GM12878 (cell line): ENCODE measurements at regions not wholly inside any gene's neighbourhood (a gene's known extent, or its start where the extent isn't known, plus 50 kb on each side); places are given as distances from the start of the nearest gene placed in this dataset.

Experiments
- ATAC-seq: fragments of 200-7000 bp; cut with Tn5 transposase; 3 replicates; pipeline ENCODE4 v1.9.1; 2020; ENCODE audit warnings: mild to moderate bottlenecking, moderate library complexity
- BruUV-seq: library from RNA; stranded (reverse); fragments of 400-500 nt; replicated peaks from 2 replicates; lab custom pipeline; 2021; lab: Mats Ljungman, UMichigan
- CTCF ChIA-PET: fragments of 300-600 bp; sonication (Branson Sonifier 250); formaldehyde crosslinking; extraction: SDS; loops from one replicate; lab custom pipeline; 2021; ENCODE audit warnings: inconsistent platforms; lab: Yijun Ruan, JAX
- POLR2A ChIA-PET: fragments of 350-600 bp; formaldehyde crosslinking; extraction: SDS; loops from one replicate; lab custom pipeline; 2021; ENCODE audit warnings: inconsistent platforms; lab: Charles Lee
- RAD21 ChIA-PET: fragments of 300-600 bp; sonication (Branson Sonifier 250); formaldehyde crosslinking; loops from one replicate; lab custom pipeline; 2023; ENCODE audit warnings: antibody characterized with exemption; ENCODE audit not compliant: unreplicated experiment; lab: Charles Lee
- SMC1A ChIA-PET: fragments of 300-600 bp; sonication (Branson Sonifier 250); formaldehyde crosslinking; loops from one replicate; lab custom pipeline; 2023; ENCODE audit not compliant: unreplicated experiment, uncharacterized antibody; lab: Charles Lee
- DNase-seq: peaks from one replicate; pipeline ENCODE4 v3.0.0-alpha.2; 2011; ENCODE audit warnings: low read depth, low spot score
- FAIRE-seq: peaks from 3 replicates; lab custom pipeline; 2011; peaks lifted over from hg19 to GRCh38; lab: Jason Lieb, UNC
- H2AFZ ChIP-seq: 2 replicates; pipeline ENCODE4 v1.6.0; 2011; ENCODE audit warnings: low read depth, low read length, control low read depth; ENCODE audit not compliant: control insufficient read depth
- H3K27ac ChIP-seq: 2 replicates; pipeline ENCODE4 v1.5.1; 2011; ENCODE audit warnings: control low read depth; ENCODE audit not compliant: control insufficient read depth, insufficient read depth
- H3K27me3 ChIP-seq, 2 experiments: replicated peaks in 1 of 2; 2 replicates each; pipeline versions ENCODE4 v1.6.0 to v1.6.1; 2011; ENCODE audit warnings: low read length in 1 of 2; ENCODE audit not compliant: control insufficient read depth in 2 of 2, insufficient read depth in 2 of 2
- H3K36me3 ChIP-seq, 2 experiments: 2 replicates each; pipeline ENCODE4 v1.5.1; 2011; ENCODE audit warnings: low read length in 1 of 2; ENCODE audit not compliant: control insufficient read depth in 2 of 2, insufficient read depth in 2 of 2
- H3K4me1 ChIP-seq: 2 replicates; pipeline ENCODE4 v1.6.1; 2011; ENCODE audit warnings: mild to moderate bottlenecking, low read length, moderate library complexity, mixed read lengths; ENCODE audit not compliant: control insufficient read depth, insufficient read depth
- H3K4me2 ChIP-seq: 2 replicates; pipeline ENCODE4 v1.6.0; 2011; ENCODE audit warnings: control low read depth; ENCODE audit not compliant: control insufficient read depth, insufficient read depth
- H3K4me3 ChIP-seq: fragments of 200-600 bp; sonication (generic); 2 replicates; pipeline ENCODE4 v1.5.1; 2016
- H3K79me2 ChIP-seq: 2 replicates; pipeline ENCODE4 v1.6.0; 2011; ENCODE audit warnings: low read length; ENCODE audit not compliant: control insufficient read depth, insufficient read depth
- H3K9ac ChIP-seq: 2 replicates; pipeline ENCODE4 v1.8.0; 2011; ENCODE audit warnings: low read length, control low read depth, mixed read lengths; ENCODE audit not compliant: control insufficient read depth, insufficient read depth
- H3K9me3 ChIP-seq: replicated peaks from 3 replicates; pipeline ENCODE4 v1.5.1; 2011; ENCODE audit warnings: mild to moderate bottlenecking, low read length; ENCODE audit not compliant: control insufficient read depth, insufficient read depth
- H4K20me1 ChIP-seq: 2 replicates; pipeline ENCODE4 v1.6.0; 2011; ENCODE audit not compliant: control insufficient read depth, insufficient read depth
- BACH1 ChIP-seq: fragments of 450-650 bp; IDR thresholded peaks from 2 replicates; pipeline ENCODE4 v1.6.1; 2017; ENCODE audit warnings: mild to moderate bottlenecking, borderline replicate concordance
- FOXM1 ChIP-seq: IDR thresholded peaks from 2 replicates; pipeline ENCODE4 v1.6.1; 2012; ENCODE audit warnings: low read depth, mild to moderate bottlenecking, inconsistent platforms, low read length, moderate library complexity
- IKZF2 ChIP-seq, 2 experiments: fragments of 450-650 bp; IDR thresholded peaks; 2 replicates each; pipeline ENCODE4 v1.6.1; 2017; ENCODE audit warnings: mild to moderate bottlenecking in 2 of 2, moderate library complexity in 2 of 2
- MEF2A ChIP-seq: IDR thresholded peaks from 2 replicates; pipeline ENCODE4 v1.6.1; 2011; ENCODE audit warnings: low read depth, mild to moderate bottlenecking, low read length, moderate library complexity; ENCODE audit not compliant: insufficient read depth
- PAX5 ChIP-seq: IDR thresholded peaks from 2 replicates; pipeline ENCODE4 v1.6.1; 2011; ENCODE audit warnings: low read depth, low read length, borderline replicate concordance
- POLR2AphosphoS5 ChIP-seq: IDR thresholded peaks from 2 replicates; pipeline ENCODE4 v1.6.1; 2011; ENCODE audit warnings: mild to moderate bottlenecking, low read length, inconsistent platforms
- RCOR1 ChIP-seq: conservative IDR thresholded peaks from 2 replicates; pipeline ENCODE4 v1.6.1; 2012; ENCODE audit warnings: low read depth, low read length, improper control_type of control experiment
- SREBF2 ChIP-seq: IDR thresholded peaks from 2 replicates; pipeline ENCODE4 v1.6.1; 2012; ENCODE audit warnings: mild to moderate bottlenecking, low read length
- STAT1 ChIP-seq: fragments of 450-650 bp; conservative IDR thresholded peaks from 2 replicates; pipeline ENCODE4 v1.6.1; 2014; ENCODE audit warnings: antibody characterized with exemption, mild to moderate bottlenecking
- SUPT20H ChIP-seq: IDR thresholded peaks from 2 replicates; pipeline ENCODE4 v1.6.1; 2011; ENCODE audit warnings: low read depth, mild to moderate bottlenecking, low read length, moderate library complexity, borderline replicate concordance; ENCODE audit not compliant: control insufficient read depth
- TCF3 ChIP-seq: IDR thresholded peaks from 2 replicates; pipeline ENCODE4 v1.6.1; 2012; ENCODE audit warnings: low read depth, mild to moderate bottlenecking, low read length, borderline replicate concordance; ENCODE audit not compliant: insufficient read depth
- TCF7 ChIP-seq: IDR thresholded peaks from 2 replicates; pipeline ENCODE4 v1.6.1; 2014; ENCODE audit warnings: antibody characterized with exemption, borderline replicate concordance
- YBX1 ChIP-seq: fragments of 450-650 bp; IDR thresholded peaks from 2 replicates; pipeline ENCODE4 v1.6.1; 2016; ENCODE audit warnings: antibody characterized with exemption
- ZZZ3 ChIP-seq: IDR thresholded peaks from 2 replicates; pipeline ENCODE4 v1.6.1; 2011; ENCODE audit warnings: low read depth; ENCODE audit not compliant: control insufficient read depth, insufficient read length
- WGBS: methylation state at CpG from one replicate; pipeline ENCODE4 v1.1.6; 2016; ENCODE audit warnings: low lambda C conversion rate; ENCODE audit not compliant: insufficient replicate concordance, insufficient coverage; ENCODE audit errors: missing lambda C conversion rate; 5-methylcytosine and 5-hydroxymethylcytosine counted together
- in situ Hi-C: fragments of 300-500 bp; cut with MboI; formaldehyde crosslinking; loops from 9 replicates; pipeline ENCODE4 v1.14.3; 2018; ENCODE audit warnings: mixed read lengths
- intact Hi-C: fragments of 100-400 bp; cut with micrococcal nuclease; formaldehyde crosslinking; loops from one replicate; pipeline ENCODE4 v1.14.2; 2022; ENCODE audit not compliant: unreplicated experiment
- TF ChIP-seq, protein P1 (sequence below): fragments of 150-350 bp; IDR thresholded peaks from 2 replicates; pipeline ENCODE4 v1.6.1; 2016; ENCODE audit warnings: low read depth, low read length
- TF ChIP-seq, protein P2 (sequence below): IDR thresholded peaks from 2 replicates; pipeline ENCODE4 v1.6.1; 2012; ENCODE audit warnings: low read length, inconsistent platforms

DNA sequence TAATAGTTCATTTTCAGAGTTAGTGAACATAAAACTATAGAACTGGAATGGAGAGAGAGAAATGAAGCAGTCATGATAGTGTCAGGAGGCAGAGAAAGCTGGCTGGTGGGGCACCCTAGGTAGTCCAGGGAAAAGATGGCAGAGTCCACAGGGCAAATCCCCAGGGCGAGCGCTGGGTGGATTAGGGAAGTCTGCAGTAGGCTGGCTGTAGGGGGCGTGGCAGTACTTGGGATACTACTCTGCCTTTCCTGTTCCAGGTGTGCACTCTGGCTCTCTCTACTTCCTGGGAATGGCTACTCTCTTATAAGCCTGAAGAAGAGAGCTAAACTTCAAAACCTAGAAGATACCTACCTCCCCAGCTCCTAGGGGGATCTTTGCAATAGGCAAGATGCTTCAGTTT, 232.9 kb upstream of the SLC10A2 start:
- no peaks in the 10 kb centered on the region for H3K27me3 ChIP-seq
- H3K4me3 ChIP-seq = no peak overlapping the region
- RAD21 ChIA-PET = no interaction called here
- CTCF ChIA-PET = no interaction called here
- no peak for TF ChIP-seq ZZZ3
- TF ChIP-seq STAT1 = no peak
- no peak for TF ChIP-seq TCF7
- no peak for TF ChIP-seq TCF3
- TF ChIP-seq IKZF2 (IDR thresholded peaks at IDR 0.05) = no peak
- TF ChIP-seq, all 136 proteins: peak for 0
- Histone ChIP-seq H2AFZ (no peak overlapping the region), H4K20me1 (no peaks in the 10 kb centered on the region), H3K79me2 (no peaks in the 10 kb centered on the region), H3K9ac (no peak overlapping the region), H3K4me1 (no peaks in the 10 kb centered on the region), H3K4me2 (no peak overlapping the region), H3K36me3 (no peaks in the 10 kb centered on the region), H3K27ac (no peak overlapping the region), H3K9me3 (no peaks in the 10 kb centered on the region; the same call in 2 of the 3 replicates)
- ChIA-PET SMC1A (no interaction called here), POLR2A (no interaction called here)
- DNase-seq (no peak), FAIRE-seq (no peak), ATAC-seq (no peak)
- WGBS = 16% methylated on average over 3 of the region's 3 CpGs
- no TSS peak for BruUV-seq
- in situ Hi-C loops = no loop called here
- intact Hi-C loops = no loop called here

DNA sequence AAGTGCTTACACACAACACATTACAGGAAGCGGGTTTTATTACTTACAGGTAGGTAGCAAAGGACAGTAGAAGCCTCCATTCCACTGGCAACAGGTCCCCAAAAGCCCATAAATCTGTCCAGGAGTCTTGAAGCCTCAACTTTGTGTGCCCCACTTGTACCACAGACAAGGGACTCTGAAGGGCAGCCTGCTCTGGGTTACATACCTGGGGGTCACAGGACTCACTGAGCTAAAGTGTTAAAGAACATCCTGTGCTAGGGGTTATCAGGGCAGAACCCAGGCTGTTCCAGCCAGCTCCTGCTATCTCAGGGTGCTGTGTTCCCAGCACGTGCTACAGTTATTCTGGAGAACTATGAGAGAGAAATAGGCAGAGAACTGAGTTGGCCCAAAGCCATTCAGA, 230.9 kb upstream of the SLC10A2 start:
- in situ Hi-C loops = no loop called here
- intact Hi-C loops = no loop called here
- no TSS peak for BruUV-seq
- no peak for TF ChIP-seq PAX5
- TF ChIP-seq, protein P1, sequence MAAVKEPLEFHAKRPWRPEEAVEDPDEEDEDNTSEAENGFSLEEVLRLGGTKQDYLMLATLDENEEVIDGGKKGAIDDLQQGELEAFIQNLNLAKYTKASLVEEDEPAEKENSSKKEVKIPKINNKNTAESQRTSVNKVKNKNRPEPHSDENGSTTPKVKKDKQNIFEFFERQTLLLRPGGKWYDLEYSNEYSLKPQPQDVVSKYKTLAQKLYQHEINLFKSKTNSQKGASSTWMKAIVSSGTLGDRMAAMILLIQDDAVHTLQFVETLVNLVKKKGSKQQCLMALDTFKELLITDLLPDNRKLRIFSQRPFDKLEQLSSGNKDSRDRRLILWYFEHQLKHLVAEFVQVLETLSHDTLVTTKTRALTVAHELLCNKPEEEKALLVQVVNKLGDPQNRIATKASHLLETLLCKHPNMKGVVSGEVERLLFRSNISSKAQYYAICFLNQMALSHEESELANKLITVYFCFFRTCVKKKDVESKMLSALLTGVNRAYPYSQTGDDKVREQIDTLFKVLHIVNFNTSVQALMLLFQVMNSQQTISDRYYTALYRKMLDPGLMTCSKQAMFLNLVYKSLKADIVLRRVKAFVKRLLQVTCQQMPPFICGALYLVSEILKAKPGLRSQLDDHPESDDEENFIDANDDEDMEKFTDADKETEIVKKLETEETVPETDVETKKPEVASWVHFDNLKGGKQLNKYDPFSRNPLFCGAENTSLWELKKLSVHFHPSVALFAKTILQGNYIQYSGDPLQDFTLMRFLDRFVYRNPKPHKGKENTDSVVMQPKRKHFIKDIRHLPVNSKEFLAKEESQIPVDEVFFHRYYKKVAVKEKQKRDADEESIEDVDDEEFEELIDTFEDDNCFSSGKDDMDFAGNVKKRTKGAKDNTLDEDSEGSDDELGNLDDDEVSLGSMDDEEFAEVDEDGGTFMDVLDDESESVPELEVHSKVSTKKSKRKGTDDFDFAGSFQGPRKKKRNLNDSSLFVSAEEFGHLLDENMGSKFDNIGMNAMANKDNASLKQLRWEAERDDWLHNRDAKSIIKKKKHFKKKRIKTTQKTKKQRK = no peak
- no peak for TF ChIP-seq FOXM1
- no peak for TF ChIP-seq RCOR1
- TF ChIP-seq POLR2AphosphoS5 = no peak
- TF ChIP-seq SREBF2 = no peak
- TF ChIP-seq MEF2A = no peak
- TF ChIP-seq, protein P2, sequence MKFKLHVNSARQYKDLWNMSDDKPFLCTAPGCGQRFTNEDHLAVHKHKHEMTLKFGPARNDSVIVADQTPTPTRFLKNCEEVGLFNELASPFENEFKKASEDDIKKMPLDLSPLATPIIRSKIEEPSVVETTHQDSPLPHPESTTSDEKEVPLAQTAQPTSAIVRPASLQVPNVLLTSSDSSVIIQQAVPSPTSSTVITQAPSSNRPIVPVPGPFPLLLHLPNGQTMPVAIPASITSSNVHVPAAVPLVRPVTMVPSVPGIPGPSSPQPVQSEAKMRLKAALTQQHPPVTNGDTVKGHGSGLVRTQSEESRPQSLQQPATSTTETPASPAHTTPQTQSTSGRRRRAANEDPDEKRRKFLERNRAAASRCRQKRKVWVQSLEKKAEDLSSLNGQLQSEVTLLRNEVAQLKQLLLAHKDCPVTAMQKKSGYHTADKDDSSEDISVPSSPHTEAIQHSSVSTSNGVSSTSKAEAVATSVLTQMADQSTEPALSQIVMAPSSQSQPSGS = no peak
- no peak for TF ChIP-seq BACH1
- no peak for TF ChIP-seq SUPT20H
- no peak for TF ChIP-seq YBX1

More for the DNA sequence above, 230.9 kb upstream of the SLC10A2 start:
- Histone ChIP-seq H3K4me2 (no peak overlapping the region), H3K4me3 (no peak overlapping the region), H3K27me3 (no peaks in the 10 kb centered on the region), H3K9ac (no peak overlapping the region), H4K20me1 (no peaks in the 10 kb centered on the region), H3K36me3 (no peaks in the 10 kb centered on the region), H3K4me1 (no peaks in the 10 kb centered on the region), H3K9me3 (no peaks in the 10 kb centered on the region; the same call in 2 of the 3 replicates), H3K79me2 (no peaks in the 10 kb centered on the region), H2AFZ (no peak overlapping the region), H3K27ac (no peak overlapping the region)
- RAD21 ChIA-PET = no interaction called here
- ATAC-seq (no peak), FAIRE-seq (no peak), DNase-seq (no peak)
- CTCF ChIA-PET = interaction anchor here (0.8 to 1.2 kb wide), 2 partner anchors 9 to 382 kb away, joined by 3 read pairs; no protein-coding TSS in a partner anchor
- 0% methylated on average over 2 of the region's 2 CpGs for WGBS
- POLR2A ChIA-PET = no interaction called here
- SMC1A ChIA-PET = no interaction called here
